ENCODE measurements at regions not wholly inside any gene's neighbourhood (a gene's known extent, or its start where the extent isn't known, plus 50 kb on each side); places are given as distances from the start of the nearest gene placed in this dataset.

GRCh38 chr6:20313960-20314530 lies 87.6 kb upstream of the E2F3 start:
- DNase-seq, result no peak

- DNase-seq, result no peak
These were observed 86.5 kb upstream of the E2F3 start for GRCh38 chr6:20314866-20315845.

DNA sequence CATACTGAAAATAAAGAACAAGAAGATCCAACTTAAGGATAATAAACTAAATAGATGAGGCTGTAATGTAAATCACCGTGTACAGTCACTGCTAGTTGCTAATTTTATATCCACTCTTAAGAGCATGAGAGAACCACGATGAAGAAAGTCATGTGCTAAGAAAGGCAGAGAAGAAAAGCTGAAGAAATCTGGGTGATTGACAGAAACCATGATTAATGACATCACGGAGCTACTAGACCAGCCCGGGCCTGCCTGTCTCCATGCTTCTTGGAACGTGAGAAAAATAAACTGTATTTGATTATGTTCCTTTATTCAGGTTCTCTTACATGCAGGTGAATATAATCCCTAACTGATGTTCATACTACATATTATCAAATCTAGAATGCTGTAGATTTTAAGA lies 84.2 kb upstream of the E2F3 start:
- DNase-seq, result no peak

DNA sequence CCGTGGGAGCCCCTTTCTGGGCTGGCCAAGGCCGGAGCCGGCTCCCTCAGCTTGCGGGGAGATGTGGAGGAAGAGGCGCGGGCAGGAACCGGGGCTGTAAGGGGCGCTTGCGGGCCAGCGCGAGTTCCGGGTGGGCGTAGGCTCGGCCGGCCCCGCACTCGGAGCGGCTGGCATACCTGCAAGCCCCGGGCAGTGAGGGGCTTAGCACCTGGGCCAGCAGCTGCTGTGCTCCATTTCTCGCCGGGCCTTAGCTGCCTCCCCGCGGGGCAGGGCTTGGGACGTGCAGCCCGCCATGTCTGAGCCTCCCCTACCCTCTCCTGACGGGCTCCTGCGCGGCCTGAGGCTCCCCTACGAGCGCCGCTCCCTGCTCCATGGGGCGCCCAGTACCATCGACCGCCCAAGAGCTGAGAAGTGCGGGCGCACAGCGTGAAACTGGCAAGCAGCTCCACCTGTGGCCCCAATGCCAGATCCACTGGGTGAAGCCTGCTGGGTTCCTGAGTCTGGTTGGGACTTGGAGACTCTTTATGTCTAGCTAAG lies 82.8 kb upstream of the E2F3 start:
- no peak for DNase-seq

GRCh38 chr6:20319520-20320357 lies 81.9 kb upstream of the E2F3 start:
- no peak for DNase-seq

DNA sequence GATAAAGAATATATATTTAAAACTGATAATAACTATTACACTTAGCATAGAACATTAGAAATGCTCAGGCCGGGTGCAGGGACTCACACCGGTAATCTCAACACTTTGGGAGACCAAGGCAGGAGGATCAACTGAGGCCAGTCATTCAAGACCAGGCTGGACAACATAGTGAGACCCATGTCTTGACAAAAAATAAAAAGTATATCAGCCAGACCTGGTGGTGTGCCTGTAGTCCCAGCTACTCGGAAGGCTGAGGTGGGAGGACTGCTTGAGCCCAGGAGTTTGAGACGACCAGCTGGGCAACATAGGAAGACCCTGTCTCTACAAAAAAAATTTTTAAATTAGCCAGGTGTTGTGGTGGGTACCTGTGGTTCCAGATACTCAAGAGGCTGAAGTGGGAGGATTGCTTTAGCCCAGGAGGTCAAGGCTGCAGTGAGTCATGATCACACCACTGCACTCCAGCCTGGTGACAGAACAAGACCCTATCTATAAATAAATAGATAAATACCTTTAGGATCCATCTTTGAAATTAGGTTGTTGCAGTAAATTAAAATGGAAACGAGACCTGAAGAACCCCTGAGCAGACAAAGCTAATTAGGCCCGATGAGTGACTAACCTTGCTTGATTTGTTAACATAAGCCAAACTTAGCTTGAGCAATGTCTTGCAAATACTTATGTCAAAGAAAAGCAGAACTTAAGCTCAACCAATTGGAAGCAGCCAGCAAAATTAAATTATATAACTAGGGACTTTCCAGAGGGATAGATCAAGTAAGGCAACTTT lies 75.8 kb upstream of the E2F3 start:
- DNase-seq, result no peak

DNA sequence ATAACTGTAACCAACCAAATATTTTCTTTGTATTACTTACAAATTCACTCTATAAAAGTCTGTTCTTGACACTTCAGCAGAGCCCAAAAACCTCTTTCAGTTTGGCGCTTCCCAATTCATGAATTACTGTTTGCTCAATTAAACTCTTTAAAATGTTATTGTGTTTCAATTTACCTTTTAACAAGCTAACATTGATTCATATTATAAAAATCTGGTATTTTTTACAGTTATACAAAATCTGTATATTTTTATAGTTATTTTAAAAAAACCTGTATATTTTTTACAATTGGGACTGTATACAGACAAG lies 75.3 kb upstream of the E2F3 start:
- no peak for DNase-seq

DNA sequence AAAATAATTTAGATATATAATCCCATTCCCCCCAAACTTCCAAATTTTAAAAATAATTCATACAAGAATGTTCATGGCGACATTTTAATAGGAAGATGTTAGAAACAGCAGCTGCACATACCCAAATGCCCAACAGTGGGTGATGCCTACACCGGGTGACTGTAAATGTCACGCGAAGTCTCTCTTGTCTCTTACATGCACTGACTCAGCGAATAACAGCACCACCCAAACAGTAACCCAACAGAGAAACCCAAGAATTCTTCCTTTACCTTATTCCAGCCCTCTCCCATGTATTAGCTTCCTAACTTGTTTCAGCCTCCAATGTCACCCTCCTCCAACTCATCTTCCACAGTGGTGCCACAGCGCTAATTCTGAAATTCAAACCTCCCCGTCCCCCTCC lies 74.5 kb upstream of the E2F3 start:
- DNase-seq, result no peak

DNA sequence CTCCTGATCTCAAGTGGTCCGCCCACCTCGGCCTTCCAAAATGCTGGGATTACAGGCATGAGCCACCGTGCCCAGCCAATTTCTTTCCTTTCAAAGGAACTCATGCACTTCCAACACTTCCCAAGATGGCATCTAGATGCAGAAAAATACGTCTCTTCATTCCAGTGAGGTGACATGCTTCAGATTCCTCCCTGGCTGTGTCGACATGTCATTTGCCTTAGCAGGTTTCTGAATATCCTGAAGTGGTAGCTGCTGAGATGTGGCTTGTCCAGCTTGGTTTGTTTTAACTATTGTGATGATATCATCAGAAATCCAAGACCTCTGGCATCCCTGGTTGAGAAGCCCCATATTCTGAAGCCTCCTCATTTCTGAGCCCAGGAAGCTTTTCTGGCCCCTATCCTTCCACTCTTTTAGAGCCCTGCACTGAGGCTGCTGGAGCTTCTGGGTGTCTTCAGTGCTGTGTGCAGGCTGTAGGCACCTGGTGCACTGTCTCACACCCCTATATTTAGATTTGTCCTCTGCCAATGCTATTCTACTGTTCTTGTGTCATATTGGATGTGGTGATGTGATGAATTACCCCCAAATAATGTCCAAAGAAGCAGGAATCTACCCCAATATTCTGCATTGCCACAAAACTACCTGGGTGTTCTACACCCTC lies 73.3 kb upstream of the E2F3 start:
- no peak for DNase-seq

DNA sequence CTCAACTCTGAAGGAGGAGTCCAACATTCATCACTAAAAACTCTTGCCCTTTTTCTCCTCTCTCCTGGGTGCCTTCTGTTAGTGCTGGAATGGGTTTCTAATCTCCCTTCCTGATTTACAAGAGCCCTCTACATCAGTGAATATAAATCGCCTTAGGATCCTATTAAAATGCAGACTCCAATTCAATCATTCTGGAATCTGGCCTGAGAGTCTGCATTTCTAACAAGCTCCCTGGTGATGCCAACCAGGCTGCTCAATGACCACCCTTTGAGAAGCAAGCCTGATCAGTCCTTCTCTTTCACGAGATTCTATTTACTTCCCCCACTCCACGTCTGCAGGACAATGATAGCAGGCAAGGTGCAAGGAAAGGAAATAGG lies 72.8 kb upstream of the E2F3 start:
- DNase-seq, result no peak

DNA sequence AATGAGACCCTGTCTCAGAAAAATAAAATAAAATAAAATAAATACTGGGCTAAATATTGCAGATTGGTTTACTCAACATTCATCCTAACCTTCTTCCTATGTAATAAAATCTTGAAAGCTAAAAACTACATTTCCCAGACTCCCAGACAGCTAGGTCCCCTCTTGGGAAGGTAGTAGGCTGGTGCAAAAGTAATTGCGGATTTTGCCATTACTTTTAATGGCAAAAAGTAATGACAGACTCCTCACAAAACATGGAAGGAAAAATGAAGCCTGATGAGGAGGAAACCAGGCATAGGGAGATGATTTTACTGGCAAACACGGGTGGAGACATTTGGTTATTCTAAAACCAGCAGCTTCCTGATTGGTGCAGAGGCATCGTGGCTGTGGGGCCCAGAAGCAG lies 70.6 kb upstream of the E2F3 start:
- no peak for DNase-seq

GRCh38 chr6:20331625-20332024 lies 70.1 kb upstream of the E2F3 start:
- no peak for DNase-seq

- DNase-seq, result no peak
These were observed 69.2 kb upstream of the E2F3 start for GRCh38 chr6:20332441-20333006.

GRCh38 chr6:20333721-20334269 lies 67.9 kb upstream of the E2F3 start:
- DNase-seq, result no peak

DNA sequence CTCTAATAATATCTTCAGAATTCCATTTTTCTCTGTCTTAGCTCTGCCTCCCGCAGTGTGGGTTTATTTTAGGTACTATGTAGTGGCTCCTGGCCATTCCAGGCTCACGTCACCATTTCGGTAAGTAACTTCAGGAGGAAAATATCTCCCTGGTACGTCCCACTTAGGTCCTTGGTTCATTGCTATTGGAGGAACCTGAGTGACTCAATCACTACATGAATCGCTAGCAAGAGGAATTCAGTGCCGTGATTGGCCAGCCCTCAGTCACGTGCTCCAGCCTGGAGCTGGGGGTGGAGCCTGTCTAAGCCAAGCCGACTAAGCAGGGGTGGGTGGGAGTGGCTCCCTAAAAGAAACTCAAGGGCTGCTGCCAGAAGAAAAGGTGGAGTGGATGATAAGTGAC lies 67.3 kb upstream of the E2F3 start:
- no peak for DNase-seq

DNA sequence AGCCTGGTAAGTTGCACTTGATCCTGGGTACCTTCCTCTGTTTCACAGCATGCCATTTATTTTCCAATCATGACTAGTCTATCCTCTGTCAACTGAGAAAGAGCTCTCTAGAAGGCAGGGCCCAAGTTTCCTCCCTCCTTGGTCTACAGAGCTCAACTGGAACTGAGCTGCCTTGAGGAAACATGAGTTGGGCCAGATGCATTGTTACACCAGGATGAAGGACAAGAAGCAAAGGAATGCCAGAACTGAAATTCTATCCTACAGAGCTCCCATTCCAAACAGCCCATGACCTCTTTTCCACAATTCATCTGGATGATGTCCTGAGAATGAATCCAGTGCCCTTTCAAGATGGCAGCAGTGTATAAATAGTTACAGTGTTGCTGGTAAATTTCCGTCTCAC lies 66.7 kb upstream of the E2F3 start:
- no peak for DNase-seq

DNA sequence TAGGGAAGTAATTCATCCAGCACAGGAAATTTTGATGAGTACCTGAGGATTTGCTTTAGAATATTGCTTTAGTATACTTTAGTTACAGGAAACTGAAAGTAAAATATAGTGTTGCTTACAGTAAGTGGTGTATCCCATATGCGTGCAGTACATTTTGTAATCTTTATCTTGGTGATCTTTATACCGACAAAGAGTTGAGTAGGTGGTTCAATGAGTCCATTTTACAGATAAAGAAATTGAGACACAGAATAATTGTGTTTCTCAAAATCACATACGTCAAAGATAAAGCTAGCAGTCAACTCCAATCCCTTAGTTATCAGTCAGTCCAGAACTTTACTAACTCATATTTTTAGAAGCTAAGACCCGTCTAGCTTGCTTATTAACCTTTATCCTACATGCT lies 65.8 kb upstream of the E2F3 start:
- no peak for DNase-seq

GRCh38 chr6:20338156-20338555 lies 63.5 kb upstream of the E2F3 start:
- no peak for DNase-seq

DNA sequence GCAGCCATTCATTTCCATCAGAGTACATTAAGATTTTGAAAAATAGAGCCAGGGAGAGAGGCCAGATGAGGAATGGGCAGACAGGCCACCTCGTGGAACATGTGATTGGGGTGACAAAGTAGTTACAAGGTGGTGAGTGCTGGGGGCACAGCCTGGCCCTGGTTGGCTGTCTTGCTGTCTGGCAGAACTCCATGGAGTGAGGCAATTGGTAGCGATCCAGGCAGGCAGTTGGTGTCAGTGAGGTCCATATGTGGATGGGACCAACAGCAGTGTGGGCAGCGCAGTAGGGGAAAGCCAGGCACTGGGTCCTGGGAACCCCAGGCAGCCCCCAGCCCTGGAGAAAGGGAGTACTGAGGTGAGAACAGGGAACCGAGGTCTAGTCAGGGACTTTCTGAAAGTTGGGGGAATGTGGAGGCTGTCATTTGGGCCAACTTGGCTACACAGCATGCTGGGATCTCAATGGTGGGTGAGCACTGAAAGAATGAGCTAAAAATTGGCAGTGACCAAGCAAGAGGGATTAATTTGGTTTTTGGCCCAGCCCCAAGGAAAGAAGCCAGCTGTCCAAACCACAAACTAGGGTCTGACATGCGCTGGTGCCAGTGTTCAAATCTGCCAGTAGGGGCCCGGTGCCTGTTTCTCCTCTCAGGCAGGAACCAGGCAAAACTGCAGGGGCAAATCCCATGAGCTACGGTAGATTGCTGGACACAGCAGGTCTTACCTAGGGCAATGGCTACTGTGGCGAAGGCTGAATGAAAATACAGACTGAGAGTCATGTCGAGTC lies 61.4 kb upstream of the E2F3 start:
- no peak for DNase-seq

DNA sequence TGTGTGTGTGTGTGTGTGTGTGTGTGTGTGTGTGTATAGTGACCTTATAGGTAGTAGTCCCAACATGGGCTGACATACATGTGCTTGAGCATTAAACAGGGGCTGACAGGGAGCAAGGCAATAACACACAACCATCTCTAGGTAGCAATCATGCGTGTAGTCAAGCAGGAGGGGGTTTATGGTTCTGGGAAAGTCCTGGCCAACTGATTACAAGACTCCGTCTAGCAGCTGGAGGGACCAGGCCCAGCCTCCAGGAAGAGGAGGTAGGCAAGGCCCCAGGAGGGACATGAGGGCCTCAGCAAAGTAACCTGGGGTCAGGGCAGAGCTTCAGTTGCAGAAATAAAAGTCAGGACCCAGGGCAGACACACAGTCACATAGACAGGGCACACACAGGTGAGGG lies 60.6 kb upstream of the E2F3 start:
- no peak for DNase-seq

Measured in left kidney (tissue), 1 donor.